ENCODE measurements at regions not wholly inside any gene's neighbourhood (a gene's known extent, or its start where the extent isn't known, plus 50 kb on each side); places are given as distances from the start of the nearest gene placed in this dataset.
A peak's percentile ranks its signal among the peaks of the same experiment; 100 is the strongest.

DNA sequence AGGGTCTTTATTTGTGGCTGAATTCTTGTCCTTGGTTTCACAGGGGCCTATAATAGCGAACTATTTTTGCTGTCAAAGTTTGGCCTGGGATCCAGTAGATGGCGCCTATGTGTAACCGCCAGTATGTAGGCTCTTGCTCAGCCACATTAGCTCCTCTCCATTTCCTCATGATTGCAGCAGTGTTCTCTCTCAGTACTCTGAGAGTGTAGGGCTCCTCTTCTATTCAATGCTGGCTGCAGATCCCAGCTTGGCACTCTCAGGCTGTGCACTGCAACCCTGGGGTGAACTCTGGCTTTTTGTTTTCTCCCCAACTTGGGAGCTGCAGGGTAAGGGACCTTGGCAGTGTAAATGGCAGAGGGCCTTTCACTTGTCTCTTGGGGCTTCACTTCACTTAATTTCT is 344.6 kb upstream of the CHAC2 start:
- SMC1A ChIA-PET (ENCODE audit: uncharacterized antibody, unreplicated experiment): interaction anchor here (0.9 to 1.7 kb wide), 4 partner anchors 14 to 317 kb away, joined by 3 to 12 read pairs (median 4); no protein-coding TSS in a partner anchor
- DNase-seq (ENCODE audit: low read depth, low spot score) (no peak), FAIRE-seq (no peak), ATAC-seq (peak; percentile 87)
- WGBS (ENCODE audit: insufficient coverage, insufficient replicate concordance, low lambda C conversion rate, missing lambda C conversion rate): 0% methylated on average over 3 of the region's 3 CpGs
- Histone ChIP-seq H3K4me2 (ENCODE audit: control insufficient read depth, insufficient read depth) (no peak overlapping the region), H3K36me3 (ENCODE audit: control insufficient read depth in 2 of 2, insufficient read depth in 2 of 2, low read length in 1 of 2) (no peaks in the 10 kb centered on the region), H3K79me2 (ENCODE audit: control insufficient read depth, insufficient read depth, low read length) (no peaks in the 10 kb centered on the region), H3K4me3 (no peak overlapping the region), H4K20me1 (ENCODE audit: control insufficient read depth, insufficient read depth) (no peaks in the 10 kb centered on the region), H2AFZ (ENCODE audit: control insufficient read depth, low read depth, low read length) (peak overlapping the region; percentile 56), H3K27me3 (replicated peaks in 1 of 2; ENCODE audit: control insufficient read depth in 2 of 2, insufficient read depth in 2 of 2, low read length in 1 of 2) (no peaks in the 10 kb centered on the region), H3K27ac (ENCODE audit: control insufficient read depth, insufficient read depth) (no peak overlapping the region), H3K4me1 (ENCODE audit: control insufficient read depth, insufficient read depth, low read length) (peaks cover 4% of the 10 kb centered on the region; the same call in 1 of the 2 replicates), H3K9me3 (replicated peaks; ENCODE audit: control insufficient read depth, insufficient read depth, low read length) (no peaks in the 10 kb centered on the region), H3K9ac (ENCODE audit: control insufficient read depth, insufficient read depth, low read length) (no peak overlapping the region)
- BruUV-seq (replicated peaks): no TSS peak
- CTCF ChIA-PET: interaction anchor here (0.6 to 2.4 kb wide), 13 partner anchors 16 to 1281 kb away, joined by 3 to 8 read pairs (median 3); no protein-coding TSS in a partner anchor
- POLR2A ChIA-PET: no interaction called here
- RAD21 ChIA-PET (ENCODE audit: unreplicated experiment): interaction anchor here (0.6 to 2.3 kb wide), 3 partner anchors 40 to 293 kb away, joined by 3 to 5 read pairs (median 3); no protein-coding TSS in a partner anchor
- in situ Hi-C loops (cut with MboI) (no loop called here), intact Hi-C loops (cut with micrococcal nuclease; ENCODE audit: unreplicated experiment) (loop anchor here (5.0 kb wide), 3 partner anchors 294 to 394 kb away; no protein-coding TSS in a partner anchor)
- TF ChIP-seq RUNX3 (IDR thresholded peaks at IDR 0.05; ENCODE audit: low read length) (peak; percentile 60), SMC3 (IDR thresholded peaks at IDR 0.05; ENCODE audit: borderline replicate concordance, low read length) (peak; percentile 46), SUPT20H (IDR thresholded peaks at IDR 0.05; ENCODE audit: borderline replicate concordance, control insufficient read depth, low read depth, low read length) (no peak), RAD21 (IDR thresholded peaks at IDR 0.05; ENCODE audit: insufficient read depth, low read depth, low read length) (peak; percentile 62), ATF3 (IDR thresholded peaks at IDR 0.05; ENCODE audit: borderline replicate concordance, extremely low read depth, low read depth, low read length) (no peak), YY1 (IDR thresholded peaks at IDR 0.05; ENCODE audit: low read depth, low read length) (0 out of 2 replicates have a peak, but pooled peaks have one; percentile 33), TAF1 (IDR thresholded peaks at IDR 0.05; ENCODE audit: borderline replicate concordance, low read depth, low read length) (no peak), PAX5 (IDR thresholded peaks at IDR 0.05; ENCODE audit: borderline replicate concordance, low read depth, low read length) (no peak)
- TF ChIP-seq, protein P1, sequence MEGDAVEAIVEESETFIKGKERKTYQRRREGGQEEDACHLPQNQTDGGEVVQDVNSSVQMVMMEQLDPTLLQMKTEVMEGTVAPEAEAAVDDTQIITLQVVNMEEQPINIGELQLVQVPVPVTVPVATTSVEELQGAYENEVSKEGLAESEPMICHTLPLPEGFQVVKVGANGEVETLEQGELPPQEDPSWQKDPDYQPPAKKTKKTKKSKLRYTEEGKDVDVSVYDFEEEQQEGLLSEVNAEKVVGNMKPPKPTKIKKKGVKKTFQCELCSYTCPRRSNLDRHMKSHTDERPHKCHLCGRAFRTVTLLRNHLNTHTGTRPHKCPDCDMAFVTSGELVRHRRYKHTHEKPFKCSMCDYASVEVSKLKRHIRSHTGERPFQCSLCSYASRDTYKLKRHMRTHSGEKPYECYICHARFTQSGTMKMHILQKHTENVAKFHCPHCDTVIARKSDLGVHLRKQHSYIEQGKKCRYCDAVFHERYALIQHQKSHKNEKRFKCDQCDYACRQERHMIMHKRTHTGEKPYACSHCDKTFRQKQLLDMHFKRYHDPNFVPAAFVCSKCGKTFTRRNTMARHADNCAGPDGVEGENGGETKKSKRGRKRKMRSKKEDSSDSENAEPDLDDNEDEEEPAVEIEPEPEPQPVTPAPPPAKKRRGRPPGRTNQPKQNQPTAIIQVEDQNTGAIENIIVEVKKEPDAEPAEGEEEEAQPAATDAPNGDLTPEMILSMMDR (IDR thresholded peaks at IDR 0.05 in 2 of 3, conservative IDR thresholded peaks at IDR 0.05 in 1 of 3; ENCODE audit: control insufficient read depth in 2 of 3, extremely low read depth in 1 of 3, insufficient read depth in 1 of 3, low read depth in 3 of 3, low read length in 3 of 3): peak; percentile 52 to 63 (median 54)
